ENCODE measurements at regions not wholly inside any gene's neighbourhood (a gene's known extent, or its start where the extent isn't known, plus 50 kb on each side); places are given as distances from the start of the nearest gene placed in this dataset.

- no peak for TF ChIP-seq TAF1 (IDR thresholded peaks at IDR 0.05; ENCODE audit: borderline replicate concordance, low read depth, low read length)
- no peak for TF ChIP-seq NFIC (IDR thresholded peaks at IDR 0.05; ENCODE audit: borderline replicate concordance)
- no peak for TF ChIP-seq SIN3A (IDR thresholded peaks at IDR 0.05; ENCODE audit: borderline replicate concordance, low read depth, low read length)
- no peak for TF ChIP-seq YY1 (IDR thresholded peaks at IDR 0.05; ENCODE audit: low read depth)
- TF ChIP-seq GABPA (IDR thresholded peaks at IDR 0.05; ENCODE audit: low read depth): no peak
- no peak for TF ChIP-seq PBX3 (IDR thresholded peaks at IDR 0.05)
Observed at GRCh38 chr2:133780099-133780996, 212.1 kb upstream of the NCKAP5 start (continued).

GRCh38 chr2:133780997-133781513 lies 212.8 kb upstream of the NCKAP5 start:
- H3K4me2 ChIP-seq: no peak overlapping the region
- CTCF ChIA-PET: interaction anchor here (2.0 kb wide), 1 partner anchor 63 kb away, joined by 7 read pairs; no protein-coding TSS in a partner anchor
- H3K4me3 ChIP-seq (ENCODE audit: low read depth in 2 of 2, low read length in 1 of 2): no peak overlapping the region
- H3F3A ChIP-seq (replicated peaks; ENCODE audit: insufficient read depth): no peaks in the 10 kb centered on the region
- no peaks in the 10 kb centered on the region for H4K20me1 ChIP-seq (ENCODE audit: insufficient read depth)
- no peak overlapping the region for H3K27ac ChIP-seq (ENCODE audit: low read depth in 2 of 2, low read length in 1 of 2)
- WGBS (ENCODE audit: low lambda C conversion rate): 46% methylated on average over 5 of the region's 5 CpGs
- TF ChIP-seq REST (IDR thresholded peaks at IDR 0.05; ENCODE audit: low read depth, low read length) (no peak), YY1 (IDR thresholded peaks at IDR 0.05; ENCODE audit: low read depth) (no peak), RCOR1 (IDR thresholded peaks at IDR 0.05; ENCODE audit: low read length) (no peak), MXI1 (IDR thresholded peaks at IDR 0.05; ENCODE audit: low read depth, low read length) (no peak), TEAD4 (IDR thresholded peaks at IDR 0.05; ENCODE audit: borderline replicate concordance, insufficient read depth) (no peak), IRF3 (IDR thresholded peaks at IDR 0.05; ENCODE audit: low read depth, low read length) (no peak), FOXJ3 (CRISPR knock-in tag; IDR thresholded peaks at IDR 0.05) (no peak), GABPA (IDR thresholded peaks at IDR 0.05; ENCODE audit: low read depth) (no peak), RXRA (IDR thresholded peaks at IDR 0.05; ENCODE audit: borderline replicate concordance, low read depth) (no peak), FOXM1 (IDR thresholded peaks at IDR 0.05; ENCODE audit: low read depth) (no peak), CTCF (IDR thresholded peaks at IDR 0.05) (no peak), MAX (IDR thresholded peaks at IDR 0.05; ENCODE audit: low read depth) (no peak), NRF1 (IDR thresholded peaks at IDR 0.05; ENCODE audit: low read depth, low read length) (no peak), TAF1 (IDR thresholded peaks at IDR 0.05; ENCODE audit: borderline replicate concordance, low read depth, low read length) (no peak), POLR2AphosphoS5 (IDR thresholded peaks at IDR 0.05; ENCODE audit: low read depth, low read length) (no peak), USF2 (IDR thresholded peaks at IDR 0.05; ENCODE audit: borderline replicate concordance, low read depth, low read length) (no peak), RFX5 (IDR thresholded peaks at IDR 0.05; ENCODE audit: low read length) (no peak), SIN3A (IDR thresholded peaks at IDR 0.05; ENCODE audit: borderline replicate concordance, low read depth, low read length) (no peak)
- no peak overlapping the region for H3K9ac ChIP-seq
- no peaks in the 10 kb centered on the region for H3K36me3 ChIP-seq (replicated peaks in 1 of 2; ENCODE audit: control insufficient read depth in 1 of 2, insufficient read depth in 2 of 2, low read length in 1 of 2)
- no peaks in the 10 kb centered on the region for H3K79me2 ChIP-seq (ENCODE audit: insufficient read depth)
- H3K9me3 ChIP-seq: no peaks in the 10 kb centered on the region
- H3K9me2 ChIP-seq: no peaks in the 10 kb centered on the region
- H3K4me1 ChIP-seq (ENCODE audit: control insufficient read depth in 1 of 2, insufficient read depth in 2 of 2, low read depth in 1 of 2, low read length in 1 of 2): peaks cover 0 to 13% of the 10 kb centered on the region in 2 experiments; a peak in 2 of 4 replicates
- H2AFZ ChIP-seq (ENCODE audit: low read depth): no peak overlapping the region
- DNase-seq: no peak
- POLR2A ChIA-PET: no interaction called here
- no peaks in the 10 kb centered on the region for H3K27me3 ChIP-seq (ENCODE audit: insufficient read depth)
